Renal cortical epithelial cell (primary cell): ENCODE measurements at regions not wholly inside any gene's neighbourhood (a gene's known extent, or its start where the extent isn't known, plus 50 kb on each side); places are given as distances from the start of the nearest gene placed in this dataset.
A peak's percentile ranks its signal among the peaks of the same experiment; 100 is the strongest.

ENCODE experiments used
- DNase-seq: peaks from one replicate; pipeline ENCODE4 v3.0.0-alpha.2; 2011; ENCODE audit warnings: low read depth

DNA sequence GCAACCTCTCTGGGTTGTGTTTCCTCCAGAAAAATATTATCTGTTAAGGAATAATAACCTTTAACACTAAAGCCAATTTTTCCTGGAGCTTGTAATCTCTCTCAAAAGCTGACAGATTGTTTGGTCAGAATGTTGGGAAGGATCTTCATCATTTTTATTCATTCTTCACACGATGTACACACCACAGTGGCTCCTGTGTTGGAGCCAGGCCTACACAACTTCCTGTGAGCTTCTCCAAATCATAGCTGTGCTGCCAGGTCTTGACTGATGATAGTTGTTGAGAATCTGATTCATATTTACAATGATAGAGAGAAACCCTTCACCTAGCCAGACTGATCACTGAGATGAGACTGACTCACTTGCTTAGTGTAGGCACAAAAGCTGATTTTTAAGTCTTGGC lies 151.0 kb upstream of the ROBO2 start:
- DNase-seq, result no peak

DNA sequence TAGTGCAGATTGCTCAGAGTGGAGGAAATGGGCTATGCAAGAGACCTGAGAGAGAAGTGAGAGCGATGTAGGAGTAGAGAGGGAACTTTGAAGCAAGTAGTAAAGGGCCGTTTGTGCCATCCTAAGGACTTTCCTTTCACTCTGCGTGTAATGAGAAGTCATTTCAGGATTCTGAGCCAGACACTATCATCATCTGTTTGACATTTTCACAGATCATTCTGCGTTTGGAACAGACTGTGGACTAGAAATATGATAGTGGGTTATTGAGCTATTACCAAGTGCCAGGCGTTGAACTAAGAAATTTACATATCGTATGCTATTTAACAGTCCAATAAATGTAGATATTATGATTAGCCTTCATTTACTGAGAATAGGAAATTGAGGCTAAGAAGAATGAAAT lies 150.0 kb upstream of the ROBO2 start:
- no peak for DNase-seq

DNA sequence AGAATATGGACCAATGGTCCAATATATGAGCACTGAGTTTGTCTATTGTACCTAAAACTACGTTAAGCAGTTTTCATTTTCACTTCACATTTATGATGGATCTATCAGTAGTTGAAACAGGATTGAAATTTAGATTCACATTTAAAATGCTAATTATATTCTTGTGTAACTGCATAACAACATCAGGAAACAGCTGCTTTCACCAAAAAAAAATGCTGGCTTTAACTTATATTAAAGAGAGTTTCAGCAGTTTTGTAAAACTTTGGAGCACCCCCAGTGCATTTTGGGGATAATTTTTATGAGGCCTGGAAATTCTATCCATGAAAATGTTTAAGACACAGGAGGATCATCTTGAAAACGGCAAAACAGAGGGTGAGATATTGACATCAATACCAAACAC lies 142.8 kb upstream of the ROBO2 start:
- no peak for DNase-seq

DNA sequence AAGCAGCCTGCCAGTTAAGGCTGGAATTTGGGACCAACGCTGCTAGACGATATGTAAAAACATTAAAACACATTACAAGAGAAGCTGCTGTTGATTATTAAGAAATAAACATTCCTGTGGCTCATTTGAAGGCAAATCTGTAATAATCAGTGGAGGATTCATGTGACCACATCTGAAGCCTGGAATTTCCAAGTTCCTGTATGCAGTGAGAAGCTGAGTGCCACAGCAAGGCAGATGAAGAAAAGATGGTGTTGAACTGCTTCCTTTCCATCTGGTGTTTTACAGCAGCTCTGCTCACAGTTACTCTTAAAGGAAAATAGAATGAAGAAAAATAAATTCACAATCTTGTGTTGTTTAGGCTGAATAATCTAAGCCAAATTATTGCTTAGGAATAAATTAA lies 139.3 kb upstream of the ROBO2 start:
- peak; percentile 50 for DNase-seq

DNA sequence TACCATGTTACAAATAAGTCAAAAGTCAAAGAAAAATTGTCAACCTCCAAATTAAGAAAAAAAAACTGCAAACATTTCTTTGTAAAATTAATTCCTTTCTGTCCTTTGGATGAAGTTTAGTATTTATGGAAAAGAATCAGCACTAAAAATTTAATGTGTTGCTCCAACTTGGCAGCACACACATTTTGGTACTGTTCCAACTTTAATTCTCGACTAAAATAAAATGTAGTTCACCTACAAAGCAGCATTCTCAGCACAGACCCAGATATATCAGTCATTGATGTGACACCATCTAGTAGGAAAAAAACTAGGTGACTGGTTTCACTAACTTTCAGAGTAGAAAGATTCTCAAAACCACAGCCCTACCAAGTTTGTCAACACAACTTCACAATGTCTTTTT lies 131.7 kb upstream of the ROBO2 start:
- DNase-seq, result no peak

DNA sequence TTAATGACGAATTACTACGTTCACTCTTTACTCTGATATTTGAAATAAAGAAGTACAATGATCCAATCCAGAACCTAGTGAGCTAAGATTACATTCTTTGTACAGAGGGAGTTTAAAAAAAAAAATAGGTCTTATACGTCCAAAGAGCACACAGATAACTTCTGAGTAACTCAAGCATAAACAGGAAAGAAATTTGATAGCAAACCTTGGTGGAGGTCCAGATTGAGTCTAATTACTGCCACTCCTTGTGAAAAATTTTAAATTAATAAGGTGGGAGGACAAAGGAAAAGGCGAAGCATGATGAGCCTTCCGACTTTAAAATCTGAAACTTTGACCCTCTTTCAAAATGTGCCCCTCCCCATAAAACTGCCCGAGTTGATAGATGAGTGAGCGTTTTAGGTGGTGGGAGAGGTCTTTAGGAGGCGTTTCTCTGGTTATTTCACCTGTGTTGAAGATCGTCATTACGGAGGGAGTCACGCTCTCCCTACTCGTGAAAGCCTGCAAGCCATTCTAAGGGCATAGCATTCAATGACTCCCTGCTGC lies 127.0 kb upstream of the ROBO2 start:
- DNase-seq, result peak; percentile 10

DNA sequence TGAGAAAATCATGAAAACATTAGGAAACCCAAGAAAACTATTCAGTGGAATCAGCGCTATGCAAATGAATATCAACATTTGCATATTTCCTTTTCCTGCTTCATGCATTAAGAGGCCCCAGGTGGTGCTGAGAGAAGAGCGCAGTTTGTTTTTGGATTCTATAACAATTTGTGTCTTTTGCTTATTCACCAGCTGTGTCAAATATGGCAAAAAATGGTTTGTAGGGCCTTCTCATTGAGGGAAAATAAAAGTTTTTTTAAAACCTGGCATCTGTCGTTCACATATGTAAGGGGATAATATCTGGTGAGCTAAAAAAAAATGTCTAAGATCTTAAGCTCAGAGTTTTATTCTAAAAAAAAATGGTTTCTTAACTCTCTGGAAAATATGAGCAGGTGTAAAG lies 122.5 kb upstream of the ROBO2 start:
- DNase-seq, result no peak

DNA sequence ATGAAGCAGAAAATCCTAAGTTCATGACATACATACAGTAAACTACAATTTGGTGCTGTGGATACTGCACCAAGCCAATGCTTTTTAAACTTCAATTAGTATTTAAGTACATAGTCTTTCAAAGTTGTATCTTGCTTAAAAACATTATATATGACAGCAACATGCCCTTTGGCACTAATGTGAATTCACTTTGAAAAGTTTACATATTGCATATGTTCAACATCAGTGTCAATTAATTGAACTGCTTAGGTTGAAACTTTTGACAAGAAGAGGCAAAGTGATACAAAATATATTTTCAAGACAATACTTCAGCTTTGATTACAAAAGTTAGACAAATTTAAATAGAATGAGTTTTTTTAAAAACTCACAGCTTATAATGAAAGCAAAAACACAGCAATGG lies 119.4 kb upstream of the ROBO2 start:
- no peak for DNase-seq

DNA sequence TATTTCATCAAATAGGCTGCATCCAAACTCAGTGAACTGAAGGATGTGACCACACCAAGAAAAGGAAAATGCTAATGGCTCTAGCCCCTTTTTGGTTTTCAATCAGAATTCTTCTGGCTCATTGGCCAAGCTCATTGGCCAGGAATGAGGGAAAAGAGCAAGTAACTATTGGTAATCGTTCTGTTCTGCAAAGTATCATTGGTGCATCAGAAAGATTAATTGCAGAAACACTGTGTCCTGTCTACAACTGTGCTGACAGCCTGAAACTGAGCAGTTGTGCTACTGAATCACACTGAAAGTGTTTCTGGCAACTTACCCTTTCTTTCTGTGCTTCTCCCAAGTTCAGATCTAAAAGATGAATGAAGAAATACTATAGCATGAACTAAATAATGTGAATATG lies 116.4 kb upstream of the ROBO2 start:
- DNase-seq, result no peak

DNA sequence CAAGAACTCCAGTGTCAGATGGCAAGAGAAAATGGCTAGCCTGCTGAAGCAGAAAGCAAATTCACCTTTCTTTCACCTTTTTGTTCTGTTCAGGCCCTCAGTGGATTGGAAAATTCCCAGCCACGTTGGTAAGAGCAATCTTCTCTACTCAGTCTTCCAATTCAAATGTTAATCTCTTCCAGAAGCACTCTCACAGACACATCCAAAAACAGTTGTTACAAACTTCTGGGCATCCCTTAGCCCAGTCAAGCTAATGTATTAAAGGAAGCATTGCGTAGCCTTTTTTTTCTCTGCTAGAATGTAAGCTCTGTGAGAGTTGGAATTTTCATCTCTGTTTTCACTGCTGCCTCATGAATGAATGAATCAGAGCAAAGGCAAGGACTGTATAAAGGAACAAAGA lies 109.2 kb upstream of the ROBO2 start:
- no peak for DNase-seq

DNA sequence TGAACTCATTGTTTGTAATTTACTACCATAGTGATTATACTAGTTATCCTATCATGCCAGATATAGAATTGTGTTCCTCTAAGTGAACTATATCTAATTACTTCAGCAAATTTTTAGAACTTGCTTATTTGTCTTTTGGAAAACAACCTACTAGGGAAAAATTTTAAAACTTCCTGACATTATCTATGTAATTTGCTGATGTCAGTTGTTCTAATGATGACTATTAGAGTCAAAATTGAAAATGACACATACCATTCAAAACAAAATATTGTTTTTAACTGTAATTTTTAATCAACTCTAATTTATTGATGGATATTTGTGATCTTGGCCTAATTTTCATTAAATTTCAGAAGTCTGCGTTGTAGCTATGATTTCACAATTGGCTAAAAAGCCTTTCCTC lies 106.7 kb upstream of the ROBO2 start:
- no peak for DNase-seq

DNA sequence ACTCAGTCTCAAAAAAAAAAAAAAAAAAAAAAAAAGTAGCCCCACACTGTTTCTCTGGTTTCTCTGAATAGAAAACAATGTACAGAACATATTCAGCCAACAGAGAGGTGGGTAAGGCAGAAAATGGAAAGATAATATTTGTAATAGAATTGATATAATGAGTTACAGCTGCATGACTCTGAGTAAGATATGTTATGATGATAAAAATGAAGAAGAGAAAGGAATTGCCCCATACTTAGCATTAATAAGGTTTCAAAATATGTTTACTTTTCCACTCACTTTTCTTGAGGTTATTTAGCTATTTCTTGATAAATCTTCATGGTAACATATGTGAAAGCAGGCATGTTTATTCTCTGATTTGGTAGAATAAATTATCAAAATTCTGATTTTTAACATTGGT lies 100.9 kb upstream of the ROBO2 start:
- DNase-seq, result no peak

DNA sequence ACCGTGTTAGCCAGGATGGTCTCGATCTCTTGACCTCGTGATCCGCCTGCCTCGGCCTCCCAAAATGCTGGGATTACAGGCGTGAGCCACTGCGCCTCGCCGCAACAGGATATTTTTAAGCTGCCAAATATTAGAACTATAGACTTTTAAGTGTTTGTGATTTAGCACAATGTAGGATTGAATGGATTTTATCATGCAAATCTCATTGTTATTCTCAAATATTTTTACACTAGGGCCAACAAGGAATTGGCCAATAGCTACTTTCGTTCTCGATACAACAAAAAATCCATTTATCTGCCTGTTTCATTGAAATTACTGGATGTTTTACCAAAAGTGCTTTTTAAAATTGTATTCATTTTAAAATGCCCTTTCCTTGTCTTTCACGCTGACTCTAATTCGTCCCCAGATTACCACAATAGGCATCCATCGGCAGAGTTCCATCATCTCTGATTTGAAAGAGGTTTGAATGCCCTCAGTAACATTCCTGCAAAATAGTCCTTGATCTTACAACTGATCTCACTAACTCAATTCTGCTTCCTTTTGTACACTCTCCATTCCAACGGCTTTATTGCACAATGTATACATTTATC lies 99.6 kb upstream of the ROBO2 start:
- no peak for DNase-seq

DNA sequence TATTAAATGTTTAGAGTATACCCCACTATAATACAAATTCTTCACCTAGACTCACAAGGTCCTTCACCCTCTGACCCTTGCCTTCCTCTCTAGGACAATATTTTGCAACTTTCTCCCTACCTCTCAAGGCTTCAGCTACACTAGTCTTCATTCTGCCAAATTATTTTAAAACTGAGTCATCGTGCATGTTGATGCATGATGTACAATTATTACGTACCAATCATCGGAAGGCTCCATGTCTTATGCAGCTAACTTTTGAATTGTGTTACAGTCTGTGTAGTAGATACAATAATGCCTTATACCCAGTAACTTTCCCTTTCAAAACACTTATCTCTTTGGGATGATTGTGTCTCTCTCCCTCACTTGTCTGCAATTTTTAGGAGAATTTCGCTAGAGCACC lies 98.5 kb upstream of the ROBO2 start:
- DNase-seq, result no peak

DNA sequence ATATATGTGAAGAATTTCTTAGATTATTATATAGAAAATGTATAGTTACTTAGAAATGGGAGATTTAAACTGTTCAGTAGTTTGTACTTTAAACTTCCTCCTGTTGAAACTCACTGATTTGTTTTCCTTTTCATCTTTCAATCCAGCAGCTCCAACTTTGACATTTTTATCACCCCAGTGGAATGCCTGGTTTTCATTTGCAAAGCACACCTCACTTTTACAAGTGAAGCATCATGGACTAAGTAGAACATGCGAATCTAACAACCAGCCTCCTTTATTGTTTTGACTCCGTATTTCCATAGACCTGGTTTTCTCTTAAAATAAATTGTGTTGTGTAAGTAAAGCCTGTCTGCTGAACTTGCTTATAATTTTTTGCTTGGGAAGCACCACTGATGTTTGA lies 97.8 kb upstream of the ROBO2 start:
- DNase-seq, result no peak

DNA sequence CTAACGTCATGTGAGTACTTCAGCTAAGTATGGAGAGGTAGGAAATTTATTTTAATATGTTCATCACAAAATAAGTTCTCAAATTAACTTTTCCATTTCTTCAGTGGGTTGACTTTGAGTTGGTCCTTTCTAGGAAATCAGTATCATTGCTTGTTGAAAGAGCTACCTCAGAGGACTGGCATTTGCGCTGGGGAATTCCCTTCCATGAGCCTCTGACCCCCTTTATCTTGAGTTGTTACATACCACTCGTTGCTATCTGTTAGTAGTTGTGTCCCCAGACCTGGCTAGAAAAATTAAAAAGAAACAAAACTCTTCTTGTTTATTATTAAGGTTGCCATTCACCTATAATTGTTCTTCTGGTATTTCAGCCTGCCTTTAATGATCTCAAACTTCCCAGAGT lies 96.8 kb upstream of the ROBO2 start:
- DNase-seq, result no peak

DNA sequence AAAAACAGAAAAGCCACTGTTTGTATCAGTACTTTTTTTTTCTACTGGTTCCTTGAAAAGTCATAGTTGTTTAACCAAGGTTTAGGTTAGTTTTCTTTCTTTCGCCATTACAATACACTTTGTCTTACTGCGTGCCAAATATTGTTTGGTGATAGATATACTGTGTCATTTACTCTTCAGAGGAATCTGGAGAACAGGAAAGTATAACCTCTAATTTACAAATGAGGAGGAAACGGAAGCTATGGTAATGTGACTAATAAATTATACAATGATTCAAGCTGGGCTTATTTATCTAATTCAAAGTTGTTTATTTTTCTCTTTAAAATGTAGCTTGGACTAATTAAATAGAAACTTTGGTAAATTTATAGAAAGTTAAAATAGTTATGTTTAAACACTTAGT lies 96.2 kb upstream of the ROBO2 start:
- DNase-seq, result no peak

DNA sequence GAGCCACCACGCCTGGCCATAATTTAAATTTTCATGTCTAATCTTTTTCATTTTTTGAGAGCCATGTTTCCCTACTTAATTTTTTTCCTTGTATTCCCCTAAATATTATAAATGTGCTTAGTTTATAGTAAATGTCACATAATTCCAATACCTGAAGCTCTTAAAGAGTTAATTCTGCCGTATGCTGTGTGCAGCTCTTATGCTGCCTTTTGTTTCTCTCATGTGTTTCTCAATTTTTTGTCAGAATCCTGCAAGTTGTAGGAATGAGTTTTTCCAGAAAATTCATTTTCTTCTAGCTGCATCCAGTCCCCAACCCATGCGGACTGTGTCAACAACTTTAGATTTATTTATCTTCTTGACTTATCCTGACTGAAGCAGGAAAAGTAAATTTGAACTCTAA lies 90.9 kb upstream of the ROBO2 start:
- no peak for DNase-seq

DNA sequence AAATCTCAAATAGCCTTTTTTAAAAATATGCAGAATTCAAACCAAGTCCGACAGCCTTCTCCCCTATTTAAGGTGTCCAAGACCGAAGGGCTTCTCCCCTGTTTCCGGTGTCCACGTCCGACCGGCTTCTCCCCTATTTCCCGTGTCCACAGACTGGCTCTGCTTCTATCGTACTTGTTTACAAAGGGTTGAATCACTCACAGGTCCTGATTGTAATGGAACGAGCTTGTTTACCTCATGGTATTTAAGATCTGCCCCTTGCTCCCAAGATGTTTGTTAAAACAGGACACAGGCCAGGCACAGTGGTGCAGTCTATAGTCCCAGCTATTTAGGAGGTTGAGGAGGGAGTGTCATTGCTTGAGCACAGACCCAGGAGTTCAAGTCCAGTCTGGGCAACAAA lies 90.4 kb upstream of the ROBO2 start:
- DNase-seq, result no peak

DNA sequence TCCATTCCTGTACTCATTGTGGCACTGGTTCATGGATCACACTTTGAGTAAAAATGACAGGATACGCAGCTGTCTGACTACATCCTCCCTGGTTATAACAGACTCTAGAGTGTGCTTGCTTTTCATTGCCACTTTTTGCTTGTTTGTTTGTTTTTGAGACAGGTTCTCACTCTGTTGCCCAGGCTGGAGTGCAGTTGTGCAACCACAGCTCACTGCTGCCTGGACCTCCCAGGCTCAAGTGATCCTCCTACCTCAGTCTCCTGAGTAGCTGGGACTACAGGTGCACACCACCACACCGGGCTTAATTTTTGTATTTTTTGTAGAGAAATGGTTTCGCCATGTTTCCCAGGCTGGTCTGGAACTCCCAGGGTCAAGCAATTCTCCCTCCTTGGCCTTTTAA lies 89.3 kb upstream of the ROBO2 start:
- no peak for DNase-seq

DNA sequence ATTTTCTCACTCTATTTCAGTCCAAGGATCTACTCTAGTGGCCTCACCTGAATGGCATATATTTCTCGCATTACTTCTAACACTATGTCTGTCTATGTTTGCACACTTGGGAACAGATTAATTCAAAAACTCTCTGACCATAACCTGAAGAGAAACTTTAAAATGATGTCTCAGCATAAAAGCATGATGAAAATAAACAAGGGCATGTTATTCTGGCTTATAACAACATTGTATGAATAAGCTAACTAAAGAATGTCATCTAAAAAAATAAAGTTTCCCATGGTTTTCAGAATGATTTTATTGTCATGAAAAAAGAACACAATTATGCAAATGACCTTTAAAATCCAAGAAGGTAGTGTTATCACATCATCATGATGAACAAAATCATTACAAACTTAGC lies 85.5 kb upstream of the ROBO2 start:
- no peak for DNase-seq

DNA sequence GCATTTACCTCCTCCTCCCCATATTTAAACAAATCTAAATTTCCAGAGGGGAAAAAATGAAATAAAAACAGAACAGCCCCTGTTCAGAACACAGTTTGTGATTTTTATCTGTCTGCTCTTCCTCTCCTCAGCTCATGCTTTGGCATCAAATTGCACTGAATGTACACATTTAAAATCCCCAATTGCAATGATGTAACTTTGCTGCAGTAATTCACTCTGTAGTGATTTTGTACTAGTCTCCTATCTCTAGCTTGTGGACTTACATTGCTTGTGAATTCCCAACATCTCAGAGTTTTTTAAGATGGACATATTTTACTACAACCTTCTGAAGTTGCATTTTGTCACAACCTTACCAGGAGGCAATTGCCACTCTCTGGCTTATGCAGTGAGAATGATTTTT lies 81.6 kb upstream of the ROBO2 start:
- DNase-seq, result no peak

DNA sequence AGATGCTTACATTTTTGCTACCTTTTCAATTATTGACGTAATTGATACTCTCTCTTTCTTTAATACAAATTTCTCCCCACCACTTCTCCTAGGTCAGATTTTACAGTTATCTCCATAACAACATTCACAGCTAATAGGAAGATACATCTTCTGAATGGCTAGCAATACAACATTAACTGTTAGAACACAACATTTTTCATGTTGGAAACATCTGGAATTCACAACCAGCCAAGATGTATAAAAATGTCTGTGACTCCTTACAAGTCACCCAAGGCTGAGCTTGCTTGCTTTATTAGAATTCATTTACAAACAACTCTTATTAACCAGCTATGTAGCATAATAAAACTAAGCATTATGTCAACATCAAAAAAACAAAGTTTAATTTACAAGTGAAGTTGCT lies 81.0 kb upstream of the ROBO2 start:
- DNase-seq, result no peak

DNA sequence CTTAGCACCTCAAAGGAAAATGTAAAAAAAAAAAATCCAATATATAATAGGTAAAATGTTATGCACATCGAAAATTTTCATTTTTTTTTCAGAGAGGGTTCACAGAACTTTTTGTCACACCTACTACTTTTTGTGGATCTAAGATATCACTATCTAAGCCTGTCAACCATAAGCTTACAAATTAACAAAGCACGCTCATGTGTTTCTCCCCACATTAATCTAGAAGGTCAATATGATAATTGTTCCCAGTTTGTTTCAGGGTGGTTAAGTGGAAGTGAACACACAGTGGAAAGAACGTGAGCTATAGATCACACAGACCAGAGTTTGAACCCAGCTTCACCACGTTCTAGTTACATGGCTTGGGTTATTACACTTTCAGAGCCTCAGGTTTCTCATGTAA lies 78.6 kb upstream of the ROBO2 start:
- DNase-seq, result no peak
